DMS153 treated with DMSO at 0.1 percent for 48 hours (cell line): ENCODE measurements at regions not wholly inside any gene's neighbourhood (a gene's known extent, or its start where the extent isn't known, plus 50 kb on each side); places are given as distances from the start of the nearest gene placed in this dataset.
"Not testable (repeated sequence)": the region's sequence is repeated elsewhere in the genome, so short reads cannot be mapped to it uniquely, and the experiment has no call there.

ENCODE experiments used
- DNase-seq: peaks from one replicate; lab custom pipeline; 2025; ENCODE audit not compliant: unreplicated experiment; lab: John Stamatoyannopoulos, UW

DNA sequence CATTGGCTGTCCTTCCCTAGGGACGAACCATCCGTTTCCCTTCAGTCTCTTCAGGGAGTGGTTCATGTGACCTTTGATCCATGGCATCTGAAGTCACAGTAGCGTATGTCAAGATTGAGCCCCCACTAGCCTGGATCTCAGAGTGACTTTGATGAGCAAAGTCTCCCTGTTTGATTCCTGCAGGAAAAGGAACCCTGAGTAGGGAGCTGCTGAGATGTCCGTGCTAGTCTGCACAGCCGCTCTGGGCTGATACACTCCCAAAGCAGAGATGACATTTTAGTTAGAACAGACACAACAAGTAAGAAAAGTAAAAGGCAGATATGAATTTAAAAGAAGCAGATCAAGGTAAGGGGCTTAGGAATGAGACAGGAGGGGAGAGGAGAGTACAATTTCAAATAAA is 899.4 kb downstream of the C6orf118 start:
- no peak for DNase-seq

GRCh38 chr6:164409309-164410009 is 899.9 kb downstream of the C6orf118 start:
- DNase-seq = no peak

GRCh38 chr6:164408868-164409267 is 900.5 kb downstream of the C6orf118 start:
- DNase-seq = no peak

- no peak for DNase-seq
Measured at GRCh38 chr6:164404812-164405488, 904.5 kb downstream of the C6orf118 start.

DNA sequence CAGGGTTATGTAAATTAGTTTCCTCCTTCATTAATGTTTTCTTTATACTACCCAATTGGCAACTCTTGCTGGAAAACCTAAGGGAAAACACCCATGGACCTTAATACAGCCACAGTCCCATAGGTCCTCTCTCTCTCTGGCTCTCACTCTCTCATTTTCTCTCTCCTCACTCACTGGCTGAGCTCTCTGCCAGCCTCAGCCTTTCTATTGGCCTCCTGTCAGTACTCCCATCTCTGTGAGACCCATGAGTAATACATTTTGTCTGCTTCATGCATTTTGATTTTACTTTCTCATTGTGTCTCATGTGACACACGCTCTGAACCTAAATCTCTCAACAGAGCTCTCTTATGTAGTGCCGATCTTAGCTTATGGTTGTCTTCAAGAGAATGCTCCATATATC is 907.5 kb downstream of the C6orf118 start:
- no peak for DNase-seq

DNA sequence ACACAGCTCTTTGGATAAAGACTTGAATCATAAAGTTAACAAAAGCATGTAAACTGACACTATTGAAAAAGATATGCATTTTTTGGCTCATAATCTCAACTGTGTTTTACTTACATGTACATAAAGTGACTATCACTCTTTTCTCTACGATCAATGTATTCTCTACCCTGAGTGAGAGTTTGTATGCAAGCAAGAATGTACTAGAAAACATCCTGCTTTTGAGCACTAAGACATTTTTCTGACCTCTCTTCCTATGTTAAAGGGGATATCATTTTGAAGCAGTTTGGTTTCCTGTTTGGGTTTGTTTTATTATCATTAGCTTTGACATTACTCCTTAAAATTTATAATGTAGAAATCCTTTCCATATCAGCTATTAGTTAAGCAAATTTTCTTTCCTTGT is 910.8 kb downstream of the C6orf118 start:
- no peak for DNase-seq

- peak; percentile 22 for DNase-seq
Measured at GRCh38 chr6:164396071-164397047, 913.0 kb downstream of the C6orf118 start.

- DNase-seq = no peak
Measured at GRCh38 chr6:164379795-164380194, 929.6 kb downstream of the C6orf118 start.

DNA sequence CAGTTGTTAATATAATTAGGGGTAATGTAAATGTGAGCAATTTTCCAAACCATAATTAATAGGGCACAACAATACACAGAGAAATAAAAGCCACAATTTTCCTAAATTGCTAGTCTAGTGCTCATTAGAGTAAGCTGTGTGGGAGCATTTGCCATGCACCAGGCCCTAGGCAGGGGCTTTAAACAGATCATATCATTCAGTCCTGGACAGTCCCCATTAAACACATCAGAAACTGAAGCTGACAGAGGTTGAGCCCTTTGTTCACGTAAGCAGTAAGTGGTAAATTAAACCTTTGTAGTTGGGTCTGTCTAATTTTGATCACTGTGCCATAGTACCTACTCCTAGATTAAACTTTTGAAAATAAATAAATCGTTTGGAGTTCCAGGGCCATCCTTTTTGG is 931.1 kb downstream of the C6orf118 start:
- no peak for DNase-seq

- DNase-seq = no peak
Measured at GRCh38 chr6:164377348-164377918, 932.0 kb downstream of the C6orf118 start.

GRCh38 chr6:164370773-164371172 is 938.6 kb downstream of the C6orf118 start:
- no peak for DNase-seq

- DNase-seq = no peak
Measured at GRCh38 chr6:164359441-164359840, 944.9 kb downstream of the QKI start.

DNA sequence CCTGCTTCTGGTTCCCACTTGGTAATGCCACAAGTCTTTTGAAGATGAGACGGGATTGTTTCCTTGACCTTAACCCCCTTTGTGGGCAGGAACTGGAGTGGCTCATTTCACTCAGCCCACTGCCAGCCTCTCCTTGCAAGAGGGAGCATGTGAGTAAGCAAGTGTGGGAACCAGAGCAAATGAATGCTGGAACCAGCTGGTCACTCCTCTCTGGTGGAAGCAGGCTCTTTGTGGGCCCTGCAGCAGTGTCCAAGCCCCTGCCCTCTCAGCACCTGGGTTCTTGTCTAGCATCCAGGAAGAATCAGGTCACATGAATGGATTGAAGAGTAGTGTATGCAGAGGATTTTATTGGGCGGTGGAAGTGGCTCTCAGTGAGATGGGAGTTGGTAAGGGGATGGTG is 944.5 kb downstream of the QKI start:
- no peak for DNase-seq

DNA sequence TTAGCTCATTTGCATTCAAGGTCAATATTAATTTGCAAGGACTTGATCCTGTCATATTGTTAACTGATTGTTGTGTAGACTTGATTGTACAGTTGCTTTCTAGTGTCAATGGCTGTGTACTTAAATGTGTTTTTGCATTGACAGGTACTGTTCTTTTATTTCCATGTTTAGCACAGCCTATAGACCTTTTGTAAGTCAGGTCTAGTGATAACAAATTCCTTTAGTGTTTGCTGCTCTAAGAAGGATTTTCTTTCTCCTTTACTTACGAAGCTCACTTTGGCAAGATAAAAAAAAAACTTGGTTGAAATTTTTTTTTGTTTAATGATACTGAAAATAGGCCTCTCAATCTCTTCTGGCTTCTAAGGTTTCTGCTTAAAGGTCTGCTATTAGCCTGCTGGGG is 942.3 kb downstream of the QKI start:
- DNase-seq = no peak

DNA sequence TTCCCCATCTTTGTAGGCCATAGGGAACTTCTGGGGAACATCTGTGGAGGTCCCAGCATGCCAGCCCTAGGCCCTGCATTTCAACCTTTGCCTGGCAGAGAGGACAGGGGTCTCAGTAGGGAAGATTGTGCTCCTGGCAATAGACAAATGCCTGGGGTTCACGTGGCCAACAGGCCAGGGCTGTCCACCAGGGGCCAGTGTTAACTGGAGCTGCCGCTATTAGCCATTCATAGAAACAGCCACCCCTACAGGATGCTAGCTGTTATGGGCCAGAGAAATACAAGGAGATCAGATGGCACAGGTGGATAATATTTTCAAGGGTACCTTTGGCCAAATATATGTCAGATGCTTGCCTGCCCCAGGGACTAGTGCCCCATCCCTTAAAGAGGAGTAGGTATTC is 932.9 kb downstream of the QKI start:
- no peak for DNase-seq

DNA sequence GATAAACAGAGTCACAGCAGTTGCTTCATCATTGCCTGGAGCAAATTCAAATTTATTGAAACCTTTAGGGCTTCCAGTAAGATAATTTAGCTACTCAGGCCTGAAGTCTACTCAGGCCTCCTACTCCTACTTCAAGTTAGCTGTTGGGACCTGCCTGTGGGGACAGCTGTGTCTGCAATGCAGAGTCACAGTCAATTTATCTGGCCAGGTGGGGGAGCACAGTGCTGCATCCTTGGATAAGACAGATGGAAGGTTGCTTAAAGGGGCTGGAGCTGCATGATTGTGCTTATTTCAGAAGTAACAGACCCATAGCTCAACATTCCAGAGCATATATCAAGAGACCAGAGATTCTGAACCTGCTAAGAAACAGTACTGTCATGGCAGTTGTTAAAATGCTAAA is 932.1 kb downstream of the QKI start:
- no peak for DNase-seq

GRCh38 chr6:164345806-164346496 is 931.4 kb downstream of the QKI start:
- no peak for DNase-seq

- DNase-seq = no peak
Measured at GRCh38 chr6:164345327-164345726, 930.8 kb downstream of the QKI start.

DNA sequence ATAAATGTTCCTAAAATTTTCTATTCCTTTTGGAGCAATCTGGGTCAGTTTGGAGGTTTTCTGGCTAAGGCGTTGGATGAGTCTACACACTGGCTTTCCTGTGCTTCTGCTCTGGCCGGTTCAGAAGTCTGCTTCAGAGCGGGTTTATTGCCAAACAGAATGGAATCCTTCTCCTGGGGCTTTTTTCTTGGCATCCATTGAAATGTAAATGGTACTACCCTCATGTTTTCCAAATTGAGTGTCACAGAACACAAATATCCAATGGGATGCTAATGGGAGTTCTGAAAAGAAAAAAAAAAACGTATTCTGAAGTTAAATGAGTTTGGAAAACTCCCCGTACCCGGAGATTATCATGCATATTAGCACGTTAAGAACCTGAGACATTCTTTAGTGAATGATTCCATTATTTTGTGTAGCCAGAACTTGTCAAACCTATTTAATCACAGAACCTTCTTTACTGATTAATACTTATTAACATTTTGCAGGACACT is 930.3 kb downstream of the QKI start:
- DNase-seq = no peak

GRCh38 chr6:164339442-164339841 is 924.9 kb downstream of the QKI start:
- DNase-seq = not testable (repeated sequence)
